NT2/D1 (cell line): ENCODE measurements at regions not wholly inside any gene's neighbourhood (a gene's known extent, or its start where the extent isn't known, plus 50 kb on each side); places are given as distances from the start of the nearest gene placed in this dataset.

Source experiments
- DNase-seq: peaks from one replicate; pipeline ENCODE4 v3.0.0-alpha.2; 2011; ENCODE audit warnings: low read depth, low spot score
- H3K27me3 ChIP-seq: 2 replicates; pipeline ENCODE4 v1.6.0; 2011; ENCODE audit warnings: mild to moderate bottlenecking; ENCODE audit not compliant: insufficient read length, insufficient read depth
- H3K36me3 ChIP-seq: 2 replicates; pipeline ENCODE4 v1.6.1; 2011; ENCODE audit warnings: mild to moderate bottlenecking, low read length, mixed read lengths; ENCODE audit not compliant: insufficient read depth, insufficient read length
- H3K4me1 ChIP-seq: 2 replicates; pipeline ENCODE4 v1.5.1; 2011; ENCODE audit not compliant: insufficient read depth, insufficient read length
- H3K4me3 ChIP-seq: 2 replicates; pipeline ENCODE4 v1.5.1; 2011; ENCODE audit warnings: low read depth; ENCODE audit not compliant: insufficient read length
- H3K9ac ChIP-seq: 2 replicates; pipeline ENCODE4 v1.6.0; 2011; ENCODE audit warnings: low read depth; ENCODE audit not compliant: insufficient read length
- H3K9me3 ChIP-seq: 2 replicates; pipeline ENCODE4 v1.5.1; 2011; ENCODE audit warnings: mild to moderate bottlenecking, low read length; ENCODE audit not compliant: insufficient read depth
- SUZ12 ChIP-seq: IDR thresholded peaks from 2 replicates; pipeline ENCODE4 v1.6.1; 2011; ENCODE audit not compliant: insufficient read length, insufficient read depth; ENCODE audit errors: extremely low read depth
- YY1 ChIP-seq: IDR thresholded peaks from 2 replicates; pipeline ENCODE4 v1.6.1; 2011; ENCODE audit not compliant: insufficient read length, insufficient read depth
- ZNF274 ChIP-seq: IDR thresholded peaks from 2 replicates; pipeline ENCODE4 v1.6.1; 2011; ENCODE audit warnings: mild to moderate bottlenecking, low read depth, low read length

DNA sequence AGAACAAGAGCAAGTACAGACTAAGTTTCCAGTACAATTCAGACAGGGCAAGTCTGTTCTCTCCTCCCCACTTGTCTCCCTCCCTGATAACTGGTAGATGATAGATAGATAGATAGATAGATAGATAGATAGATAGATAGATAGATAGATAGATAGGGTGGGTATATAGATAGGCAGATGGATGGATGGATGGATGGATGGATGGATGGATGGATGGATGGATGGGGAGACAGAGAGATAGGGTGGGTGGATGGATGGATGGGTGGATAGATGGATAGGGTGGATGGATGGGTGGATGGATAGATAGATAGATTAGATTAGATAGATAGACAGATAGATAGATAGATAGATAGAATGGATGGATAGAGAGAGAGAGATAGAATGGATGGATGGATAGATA, 152.8 kb upstream of the MKLN1 start:
- Histone ChIP-seq H3K36me3 (no peaks in the 10 kb centered on the region), H3K4me3 (no peak overlapping the region), H3K9ac (no peak overlapping the region), H3K9me3 (no peaks in the 10 kb centered on the region), H3K27me3 (no peaks in the 10 kb centered on the region), H3K4me1 (no peaks in the 10 kb centered on the region)
- no peak for TF ChIP-seq YY1
- TF ChIP-seq SUZ12: no peak
- TF ChIP-seq ZNF274: no peak
- no peak for DNase-seq

DNA sequence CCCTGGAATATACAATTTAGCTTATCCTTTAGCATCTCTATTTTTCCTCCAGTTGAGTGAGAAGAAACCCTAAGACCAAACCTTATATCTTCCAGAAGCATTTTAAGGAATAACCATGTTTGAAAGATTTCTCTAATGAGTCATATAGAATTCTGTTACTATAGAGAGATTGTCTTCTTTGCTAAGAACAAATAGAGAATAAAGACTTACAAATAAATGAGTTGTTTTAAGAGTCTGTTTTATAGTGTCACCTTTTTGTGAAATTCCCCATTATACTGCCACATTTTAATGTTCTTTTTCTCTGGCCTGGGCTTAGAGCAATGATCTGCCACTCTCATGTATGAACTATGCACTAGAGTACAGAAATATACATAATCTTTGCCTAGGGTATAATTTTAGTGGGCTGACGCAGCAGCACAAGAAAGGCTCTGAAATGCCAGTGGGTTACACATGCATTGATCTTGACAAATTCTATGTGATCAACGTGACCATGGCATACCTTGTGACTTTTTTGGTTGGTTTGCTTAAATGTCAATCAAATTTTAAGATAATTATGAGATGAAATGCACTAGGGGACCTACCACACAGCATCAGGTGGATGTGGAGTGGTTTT, 145.1 kb upstream of the MKLN1 start:
- H3K27me3 ChIP-seq: no peaks in the 10 kb centered on the region
- no peak overlapping the region for H3K4me3 ChIP-seq
- H3K9ac ChIP-seq: no peak overlapping the region
- no peaks in the 10 kb centered on the region for H3K4me1 ChIP-seq
- H3K9me3 ChIP-seq: no peaks in the 10 kb centered on the region
- TF ChIP-seq ZNF274: no peak
- no peak for TF ChIP-seq YY1
- TF ChIP-seq SUZ12: no peak
- DNase-seq: no peak
- no peaks in the 10 kb centered on the region for H3K36me3 ChIP-seq

DNA sequence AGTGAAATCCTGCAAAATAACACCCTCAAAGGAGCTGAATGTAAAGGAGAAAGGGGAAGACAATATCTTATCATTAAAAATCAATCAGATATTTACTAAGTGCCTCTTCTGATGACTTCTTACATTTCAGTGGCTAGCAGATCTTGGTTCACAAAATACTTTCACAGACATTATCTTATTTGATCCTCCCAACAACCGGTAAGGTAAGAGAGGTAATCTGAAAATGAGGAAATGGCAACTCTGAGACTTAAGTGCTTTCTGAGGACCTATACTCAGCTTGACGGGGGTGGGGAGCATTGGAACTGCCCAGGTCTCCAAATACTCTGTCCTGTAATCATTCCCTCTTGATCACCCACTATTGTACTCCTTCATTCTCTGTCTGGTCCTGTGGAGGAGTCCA, 144.6 kb upstream of the MKLN1 start:
- Histone ChIP-seq H3K27me3 (no peaks in the 10 kb centered on the region), H3K4me3 (no peak overlapping the region), H3K9ac (no peak overlapping the region), H3K4me1 (no peaks in the 10 kb centered on the region), H3K36me3 (no peaks in the 10 kb centered on the region), H3K9me3 (no peaks in the 10 kb centered on the region)
- DNase-seq: no peak
- no peak for TF ChIP-seq YY1
- TF ChIP-seq ZNF274: no peak
- TF ChIP-seq SUZ12: no peak

DNA sequence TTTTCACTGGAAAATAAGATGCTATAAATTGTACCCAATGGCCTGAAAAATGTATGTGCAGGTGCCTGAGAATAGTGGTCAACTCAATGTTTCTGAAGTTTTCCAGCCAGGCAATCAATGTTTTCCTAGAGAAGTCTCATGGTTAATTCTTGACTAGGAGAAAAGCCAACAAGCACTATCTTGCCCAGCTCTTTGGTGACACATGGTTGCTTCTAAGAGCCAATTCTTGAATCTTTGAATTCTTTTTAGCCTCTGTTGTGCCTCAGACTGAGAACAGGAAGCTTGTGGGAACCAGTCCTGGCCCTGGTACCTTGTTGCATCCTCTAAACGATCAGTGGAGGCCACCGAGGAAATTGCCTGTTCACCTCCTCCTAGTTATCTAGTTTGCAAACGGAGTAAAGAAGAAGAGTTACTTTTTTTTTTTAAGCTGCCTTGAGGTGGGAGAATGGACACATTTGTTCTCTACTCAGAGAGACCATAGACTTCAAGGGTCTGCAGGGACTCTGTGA, 144.0 kb upstream of the MKLN1 start:
- Histone ChIP-seq H3K9ac (no peak overlapping the region), H3K4me3 (no peak overlapping the region), H3K27me3 (no peaks in the 10 kb centered on the region), H3K9me3 (no peaks in the 10 kb centered on the region), H3K4me1 (no peaks in the 10 kb centered on the region), H3K36me3 (no peaks in the 10 kb centered on the region)
- TF ChIP-seq SUZ12 (no peak), YY1 (no peak)
- no peak for DNase-seq

DNA sequence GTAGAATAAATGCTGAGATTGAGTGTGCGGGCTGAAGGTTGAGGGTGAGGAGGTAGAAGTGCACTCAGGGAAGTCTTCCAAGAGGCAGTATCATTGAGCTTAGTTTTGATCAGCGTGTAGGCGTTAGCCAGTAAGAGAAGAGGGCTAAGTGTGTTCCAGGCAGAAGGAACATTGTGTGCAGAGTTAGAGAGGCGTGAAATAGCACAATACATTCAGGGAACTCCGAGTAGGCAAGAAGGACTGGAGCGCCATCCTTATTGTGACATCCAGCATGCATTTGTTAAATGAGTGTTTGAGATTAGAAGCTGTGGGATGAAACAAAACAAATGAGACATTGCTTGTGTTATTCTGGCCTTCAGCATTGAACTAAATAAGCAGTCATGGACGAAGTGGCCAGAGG, 140.9 kb upstream of the MKLN1 start:
- peaks cover 2% of the 10 kb centered on the region for H3K4me1 ChIP-seq
- no peaks in the 10 kb centered on the region for H3K27me3 ChIP-seq
- no peaks in the 10 kb centered on the region for H3K9me3 ChIP-seq
- no peak overlapping the region for H3K9ac ChIP-seq
- no peak for TF ChIP-seq ZNF274
- TF ChIP-seq SUZ12: no peak
- TF ChIP-seq YY1: no peak
- no peak overlapping the region for H3K4me3 ChIP-seq
- H3K36me3 ChIP-seq: no peaks in the 10 kb centered on the region
- no peak for DNase-seq

DNA sequence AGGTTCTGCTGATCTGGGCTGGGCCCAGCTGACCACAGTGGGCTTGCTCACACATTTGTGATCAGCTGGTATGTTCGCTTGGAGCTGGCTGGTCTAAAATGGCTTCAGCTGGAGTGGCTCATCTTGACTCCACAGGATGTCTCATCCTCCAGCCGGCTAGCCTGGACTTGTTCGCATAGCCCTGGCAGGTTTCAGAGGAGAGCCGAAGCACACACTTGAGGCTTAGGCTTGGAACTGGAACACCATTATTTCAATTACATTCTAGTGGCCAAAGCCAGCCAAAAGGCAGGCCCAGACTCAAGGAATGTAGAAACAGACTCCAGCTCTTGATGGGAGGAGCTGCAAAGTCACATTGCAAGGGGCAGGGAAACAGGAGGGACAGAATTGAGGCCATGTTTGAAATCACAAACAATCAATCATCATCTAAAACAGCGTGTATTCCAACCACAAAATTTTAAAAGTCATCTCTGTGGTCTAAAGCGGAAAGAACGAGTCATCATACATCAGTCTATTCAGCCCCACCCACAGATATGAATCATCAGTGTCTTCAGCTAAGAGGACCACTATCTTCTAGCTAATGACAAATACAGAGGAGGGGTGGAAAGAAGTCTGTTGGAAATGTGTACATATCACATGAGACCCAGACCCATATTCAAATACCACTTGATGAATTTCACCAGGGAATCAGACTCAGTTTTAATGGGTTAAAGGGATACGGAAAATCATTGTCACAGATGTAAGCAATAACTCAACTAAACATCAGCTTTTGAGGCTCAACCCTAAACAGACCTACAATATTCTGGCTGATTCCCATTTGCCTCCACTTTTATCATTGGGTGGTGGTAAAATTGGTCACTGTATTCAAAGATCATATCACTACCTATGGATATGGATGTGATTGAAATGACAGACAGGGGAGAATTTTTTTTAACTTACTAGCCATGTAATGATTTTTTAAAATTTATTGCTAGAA, 139.0 kb upstream of the MKLN1 start:
- no peak for TF ChIP-seq ZNF274
- TF ChIP-seq YY1: no peak
- TF ChIP-seq SUZ12: no peak
- H3K4me3 ChIP-seq: no peak overlapping the region
- DNase-seq: no peak

DNA sequence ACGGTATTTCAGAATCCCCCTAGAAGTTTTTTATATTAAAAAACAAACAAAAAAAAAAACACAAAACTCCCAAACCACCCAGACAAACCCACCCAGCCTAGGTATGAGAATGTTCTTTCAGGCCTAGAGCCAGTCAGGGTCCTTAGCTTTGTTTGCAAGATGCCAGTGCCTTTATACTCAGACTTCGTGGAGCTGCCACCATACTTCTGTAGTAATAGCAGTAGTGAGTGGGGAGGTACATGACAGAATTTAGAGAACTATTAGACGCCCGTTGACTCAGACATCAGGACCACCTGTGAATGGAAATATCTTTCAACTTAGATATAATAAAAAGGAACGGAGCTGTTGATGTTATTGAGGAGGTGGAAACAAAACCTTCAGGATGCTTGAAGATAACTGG, 138.2 kb upstream of the MKLN1 start:
- H3K9ac ChIP-seq: no peak overlapping the region
- no peak for TF ChIP-seq ZNF274
- TF ChIP-seq SUZ12: no peak
- no peak for TF ChIP-seq YY1
- no peak overlapping the region for H3K4me3 ChIP-seq
- peaks cover 2% of the 10 kb centered on the region for H3K4me1 ChIP-seq
- no peaks in the 10 kb centered on the region for H3K9me3 ChIP-seq
- no peaks in the 10 kb centered on the region for H3K27me3 ChIP-seq
- DNase-seq: no peak
- no peaks in the 10 kb centered on the region for H3K36me3 ChIP-seq

More for the DNA sequence above, 139.0 kb upstream of the MKLN1 start:
- peaks cover 2% of the 10 kb centered on the region for H3K4me1 ChIP-seq
- no peak overlapping the region for H3K9ac ChIP-seq
- no peaks in the 10 kb centered on the region for H3K9me3 ChIP-seq
- no peaks in the 10 kb centered on the region for H3K27me3 ChIP-seq
- H3K36me3 ChIP-seq: no peaks in the 10 kb centered on the region
